ENCODE measurements at regions not wholly inside any gene's neighbourhood (a gene's known extent, or its start where the extent isn't known, plus 50 kb on each side); places are given as distances from the start of the nearest gene placed in this dataset.

DNA sequence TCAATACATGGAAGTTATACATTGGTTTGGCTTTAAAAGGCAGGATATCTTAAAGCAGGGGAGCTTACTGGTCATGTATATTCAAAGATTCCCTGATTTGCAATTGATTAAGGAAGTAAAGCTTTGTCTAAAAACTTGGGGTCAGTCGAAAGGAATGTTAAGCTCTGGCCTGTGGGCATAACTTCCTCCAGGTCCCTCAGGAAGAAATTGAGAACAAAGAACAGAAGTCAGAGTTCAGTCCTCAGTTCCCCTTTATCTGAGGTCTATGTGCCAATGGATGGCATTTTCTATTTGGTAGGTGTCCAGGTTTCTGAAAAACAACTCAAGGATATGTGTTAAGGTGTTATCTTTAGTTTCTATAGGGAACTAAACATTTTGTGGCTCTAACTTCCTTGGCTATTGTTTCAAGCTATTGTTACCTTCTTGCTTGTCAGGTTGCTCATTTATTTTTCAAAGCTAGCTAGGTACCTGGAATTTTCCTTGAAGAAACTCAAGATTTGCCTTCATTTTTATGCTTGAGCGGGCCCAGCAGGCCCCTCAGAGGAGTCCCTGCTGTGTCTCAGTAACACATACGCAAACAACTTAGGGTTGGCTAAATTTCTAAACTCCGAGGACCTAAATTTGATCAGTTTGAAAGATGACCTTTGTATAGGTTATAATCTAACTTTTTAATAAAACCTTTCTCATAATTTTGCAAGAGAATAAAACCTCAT, 135.0 kb upstream of the UBE2E2 start:
- no peak for DNase-seq (ENCODE audit: low spot score)

DNA sequence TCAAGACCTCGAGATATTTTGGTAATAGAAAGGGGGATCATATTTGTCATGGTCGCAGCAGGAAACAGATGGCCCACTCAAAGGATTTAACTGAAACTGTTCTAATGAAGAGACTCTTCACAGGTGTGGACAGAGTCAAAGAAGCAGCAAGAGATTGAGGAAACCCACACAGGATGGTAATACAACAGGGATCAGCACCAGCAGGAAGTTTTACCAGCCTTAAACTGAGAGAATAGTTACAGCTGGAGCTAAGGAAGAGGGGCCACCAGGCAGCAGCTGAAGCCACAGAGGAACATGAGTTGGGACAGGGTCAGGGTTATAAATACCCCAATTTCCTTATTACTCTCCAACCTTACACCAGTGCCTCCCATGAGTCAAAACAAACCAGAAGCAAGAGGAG, 131.8 kb upstream of the UBE2E2 start:
- DNase-seq (ENCODE audit: low spot score): no peak

DNA sequence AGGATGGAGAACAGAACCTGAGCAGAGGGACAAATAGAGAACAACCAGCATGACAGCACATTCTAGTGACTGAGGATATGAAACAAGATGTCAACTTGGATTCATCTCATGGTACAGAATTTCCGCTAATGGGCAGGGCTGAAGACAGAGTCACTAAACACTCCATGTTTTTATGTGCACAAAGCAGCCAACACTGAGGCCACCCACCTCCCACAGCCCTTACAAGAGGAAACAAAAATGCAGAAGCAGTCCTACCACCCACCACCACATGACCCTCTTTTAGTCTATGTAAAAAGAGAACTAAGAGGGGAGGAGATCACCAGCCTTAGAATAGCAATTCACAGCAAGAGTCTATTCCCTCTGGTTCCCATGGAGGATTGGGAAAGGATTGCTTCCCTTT, 131.4 kb upstream of the UBE2E2 start:
- DNase-seq (ENCODE audit: low spot score): peak; percentile 42

DNA sequence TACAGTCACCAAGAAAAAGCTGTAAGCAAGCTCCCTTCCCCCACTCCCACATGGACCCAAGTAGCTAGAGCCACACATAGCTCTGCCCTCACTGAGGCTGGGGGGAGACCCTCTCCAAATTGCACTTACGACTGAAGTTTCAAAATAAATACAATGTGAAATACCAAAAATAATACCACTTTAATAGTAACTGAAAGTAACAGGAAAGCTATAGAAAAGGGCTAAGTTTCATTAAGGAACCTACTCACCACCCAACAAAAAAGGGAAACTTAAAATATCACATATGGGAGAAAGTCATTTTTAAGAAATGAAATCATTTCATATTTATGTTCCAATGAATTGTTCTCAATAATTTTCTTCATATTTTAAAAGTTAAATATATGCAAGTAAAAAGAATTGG, 130.4 kb upstream of the UBE2E2 start:
- DNase-seq (ENCODE audit: low spot score): no peak

DNA sequence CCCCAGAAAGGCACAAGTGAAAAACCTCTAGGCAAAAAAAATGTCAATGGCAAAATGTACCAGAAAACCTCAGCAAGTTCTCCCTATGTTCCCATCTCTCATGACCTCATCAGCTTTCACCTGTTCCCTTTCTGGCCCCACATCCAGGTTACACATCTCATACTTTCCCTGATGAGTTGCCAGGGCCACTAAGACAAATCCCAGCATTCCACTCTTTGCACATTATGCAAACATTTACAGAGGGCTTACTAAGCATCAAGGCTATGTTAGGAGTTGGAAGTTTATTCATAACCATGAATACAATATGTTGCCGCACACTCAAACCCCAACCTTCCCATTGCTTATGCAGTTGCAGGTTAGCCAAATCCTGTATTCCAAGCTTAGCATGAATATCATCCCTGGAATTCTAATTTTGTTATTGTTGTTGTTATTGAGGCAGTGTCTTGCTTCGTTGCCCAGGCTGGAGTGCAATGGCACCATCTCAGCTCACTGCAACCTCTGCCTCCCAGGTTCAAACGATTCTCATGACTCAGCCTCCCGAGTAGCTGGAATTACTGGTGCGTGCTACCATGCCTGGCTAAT, 129.3 kb upstream of the UBE2E2 start:
- DNase-seq (ENCODE audit: low spot score): no peak

DNA sequence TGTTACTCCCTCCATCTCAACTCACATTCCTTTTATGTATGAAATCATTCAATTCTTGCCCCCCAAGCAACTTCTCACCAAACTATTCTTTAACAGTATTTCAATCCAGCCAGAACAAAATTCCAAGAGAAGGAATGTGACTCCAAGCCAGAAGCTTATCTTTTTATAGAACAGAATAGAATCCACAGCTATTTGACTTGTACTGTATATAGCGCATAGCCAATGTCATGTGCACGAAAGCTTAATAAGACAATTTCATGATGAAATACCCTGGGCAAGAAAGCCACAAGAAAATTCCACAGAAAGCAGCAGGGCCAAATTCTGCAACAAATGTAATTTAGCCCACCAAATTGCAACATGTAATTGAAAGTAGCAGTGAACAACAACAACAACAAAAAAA, 127.6 kb upstream of the UBE2E2 start:
- DNase-seq (ENCODE audit: low spot score): no peak

DNA sequence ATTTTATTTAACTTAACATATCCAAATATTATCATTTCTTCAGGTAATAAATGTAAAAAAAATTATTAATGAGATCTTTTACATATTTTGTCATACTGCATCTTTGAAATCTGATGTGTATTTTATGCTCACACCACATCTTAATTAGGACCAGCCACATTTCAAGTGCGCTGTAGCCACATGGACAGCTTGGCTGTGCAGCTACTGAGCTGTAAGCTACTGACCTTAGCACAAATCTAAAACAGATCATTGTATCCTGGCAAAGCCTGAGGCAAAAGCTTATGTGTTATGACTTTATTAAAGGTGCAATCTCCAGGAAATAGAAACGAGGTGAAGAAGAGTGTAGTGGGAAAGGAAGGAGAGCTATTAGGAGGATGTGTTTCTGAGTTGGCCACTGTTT, 126.7 kb upstream of the UBE2E2 start:
- no peak for DNase-seq (ENCODE audit: low spot score)

DNA sequence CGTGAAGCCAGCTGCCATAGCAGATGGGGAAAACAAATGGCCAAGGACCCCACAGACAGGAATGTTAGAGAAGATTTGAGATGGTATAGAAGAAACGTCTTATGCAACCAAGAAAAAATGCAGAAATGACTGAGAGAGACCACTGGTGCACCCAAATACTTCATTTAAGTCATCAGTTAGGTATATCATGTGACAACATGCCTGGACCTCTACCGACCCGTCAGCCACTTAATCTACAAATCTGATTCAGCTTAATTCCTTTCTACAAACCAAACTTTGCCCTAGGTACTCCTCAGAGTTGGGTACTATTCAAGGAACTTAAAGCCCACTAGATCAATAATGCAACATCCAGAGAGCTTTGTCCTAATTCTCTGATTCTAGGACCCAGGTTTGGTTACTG, 126.0 kb upstream of the UBE2E2 start:
- DNase-seq (ENCODE audit: low spot score): no peak

DNA sequence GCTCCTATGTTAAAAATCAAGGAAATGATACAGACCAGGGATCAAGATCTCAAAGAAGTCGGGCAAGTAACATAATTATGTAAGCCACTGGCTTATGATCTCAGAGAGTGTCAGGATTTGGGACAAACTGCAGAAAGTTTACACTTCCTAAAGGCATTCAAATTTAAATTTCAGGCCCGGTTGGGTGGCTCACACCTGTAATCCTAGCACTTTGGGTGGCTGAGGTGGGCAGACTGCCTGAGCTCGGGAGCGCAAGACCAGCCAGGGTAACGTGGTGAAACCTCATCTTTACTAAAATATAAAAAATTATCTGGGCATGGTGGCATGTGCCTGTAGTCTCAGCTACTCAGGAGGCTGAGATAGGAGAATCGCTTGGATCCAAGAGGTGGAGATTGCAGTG, 124.4 kb upstream of the UBE2E2 start:
- no peak for DNase-seq (ENCODE audit: low spot score)

DNA sequence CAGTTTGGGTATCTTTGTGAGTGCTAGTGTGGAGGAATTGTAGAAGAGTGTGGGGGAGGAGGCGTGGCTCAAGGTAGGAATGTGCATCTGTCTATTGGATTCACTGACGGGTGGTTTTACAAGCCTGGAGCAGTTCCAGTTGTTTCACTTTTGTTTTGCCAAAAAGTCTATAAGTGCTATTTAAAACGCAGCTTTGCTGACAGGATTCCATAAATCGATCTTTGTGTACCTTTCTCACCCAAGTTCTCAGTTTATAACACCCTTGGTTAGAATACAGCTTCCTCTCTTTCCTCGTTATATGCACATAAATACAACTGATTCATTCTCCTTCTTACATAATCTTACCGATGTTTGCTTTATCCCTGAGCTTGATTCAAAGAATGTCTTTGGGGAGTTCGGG, 123.2 kb upstream of the UBE2E2 start:
- DNase-seq (ENCODE audit: low spot score): no peak

DNA sequence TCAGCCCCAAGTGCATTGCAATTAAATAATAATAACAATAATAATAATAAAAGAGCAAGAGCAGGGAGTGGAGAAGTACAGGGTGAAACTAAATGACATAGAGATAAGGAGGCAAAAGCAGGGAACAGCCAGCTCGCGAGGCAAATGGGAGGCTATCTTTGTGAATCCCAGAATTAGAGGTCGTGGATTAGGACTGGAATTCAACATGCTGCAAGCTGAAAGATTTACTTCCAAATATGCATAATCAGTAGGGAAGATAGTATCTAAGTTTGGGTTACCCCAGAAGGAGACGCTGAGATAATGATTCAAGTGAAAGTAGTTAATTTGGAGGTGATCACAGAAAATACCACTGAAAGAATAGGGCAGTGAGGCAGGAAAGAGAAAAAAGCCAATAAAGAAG, 119.4 kb upstream of the UBE2E2 start:
- no peak for DNase-seq (ENCODE audit: low spot score)

DNA sequence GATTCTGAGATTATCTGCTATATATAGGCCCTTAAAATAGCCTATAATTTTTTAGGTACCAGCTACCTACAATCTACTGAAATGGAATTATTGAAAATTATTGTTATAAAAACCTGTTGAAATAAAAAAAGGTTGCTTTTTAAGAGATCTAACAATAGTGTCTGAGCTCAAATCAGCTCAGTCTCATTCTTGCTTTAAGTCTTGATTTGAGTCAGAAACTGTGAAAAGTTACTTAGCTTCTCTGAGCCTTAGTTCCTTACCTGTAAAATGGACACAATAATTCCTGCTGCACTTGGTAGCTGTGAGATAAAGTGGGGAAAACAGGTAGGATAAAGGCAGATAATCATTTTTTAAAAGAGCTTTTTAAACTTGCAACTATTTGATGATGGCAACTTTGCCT, 118.8 kb upstream of the UBE2E2 start:
- DNase-seq (ENCODE audit: low spot score): no peak

DNA sequence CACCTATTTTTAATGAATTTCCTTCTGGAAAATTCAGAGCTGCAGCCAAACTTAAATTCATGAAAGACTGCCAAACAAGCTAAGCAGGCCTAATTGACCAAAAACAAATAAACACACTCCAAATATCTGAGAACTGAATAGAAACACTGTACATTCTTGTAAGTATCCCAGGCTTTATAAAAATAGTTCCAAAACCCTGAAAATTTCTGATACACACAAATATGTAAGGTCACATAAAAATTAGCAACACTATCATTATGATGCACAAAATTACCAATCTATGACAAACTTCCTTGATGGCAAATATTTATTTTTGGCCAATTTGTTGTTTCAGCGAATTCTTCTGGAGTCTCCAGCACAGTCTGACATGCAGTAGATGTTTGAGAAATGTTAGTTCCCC, 117.9 kb upstream of the UBE2E2 start:
- DNase-seq (ENCODE audit: low spot score): no peak

DNA sequence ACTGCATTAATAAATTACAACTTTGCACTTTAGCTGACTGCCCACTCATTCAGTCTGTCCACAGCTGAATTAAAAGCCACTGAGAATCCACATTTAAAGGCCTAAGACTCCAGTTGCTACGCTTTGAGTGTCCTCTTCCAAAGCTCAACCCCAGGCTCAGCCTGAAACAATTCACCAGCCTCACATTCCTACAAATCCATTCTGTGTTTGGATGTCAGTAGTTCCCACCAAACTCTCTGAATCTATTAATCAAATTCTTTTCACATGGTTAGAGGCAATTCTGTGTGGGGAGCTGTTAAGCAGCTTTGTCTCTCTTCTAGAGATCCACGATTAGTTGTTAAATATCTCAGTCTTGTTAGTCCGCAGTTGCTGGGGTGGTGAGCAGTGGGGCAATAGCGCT, 116.8 kb upstream of the UBE2E2 start:
- DNase-seq (ENCODE audit: low spot score): no peak

DNA sequence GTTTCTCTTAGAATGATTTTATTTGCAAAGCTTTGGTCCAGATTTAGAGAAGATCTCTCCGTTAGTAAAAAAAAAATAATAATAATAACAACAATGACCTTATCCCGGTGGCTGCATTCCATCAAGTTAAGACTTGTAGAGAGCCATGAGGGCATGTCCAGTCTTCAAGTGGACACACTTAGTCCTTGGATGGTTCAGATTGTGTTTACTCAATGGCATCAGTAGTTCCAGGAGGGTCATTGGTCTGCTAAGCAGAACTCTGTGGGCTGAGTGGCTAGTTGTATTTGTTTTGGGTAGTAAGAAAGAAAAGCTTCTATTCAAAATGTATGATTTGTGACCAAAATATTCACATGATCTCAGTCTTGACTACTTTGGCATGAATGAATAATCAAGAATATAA, 116.3 kb upstream of the UBE2E2 start:
- DNase-seq (ENCODE audit: low spot score): no peak

DNA sequence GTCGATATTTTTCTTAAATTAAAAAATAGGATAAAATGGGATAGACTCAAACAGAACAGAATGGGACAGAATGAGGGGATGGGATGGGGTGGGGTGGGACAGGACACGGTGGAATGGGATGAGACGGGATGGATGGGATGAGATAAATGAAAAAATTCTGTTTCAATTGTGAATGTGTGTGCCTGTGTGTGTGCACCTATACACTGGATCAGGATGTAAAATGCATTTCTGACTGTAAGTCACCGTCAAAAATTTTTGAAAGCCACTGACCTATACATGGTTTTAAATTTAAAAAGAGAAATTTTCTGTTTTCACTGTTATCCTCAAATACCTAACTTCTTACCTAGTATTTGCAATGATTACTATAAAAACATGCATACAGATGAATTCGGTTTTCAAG, 108.7 kb upstream of the UBE2E2 start:
- no peak for DNase-seq (ENCODE audit: low spot score)

DNA sequence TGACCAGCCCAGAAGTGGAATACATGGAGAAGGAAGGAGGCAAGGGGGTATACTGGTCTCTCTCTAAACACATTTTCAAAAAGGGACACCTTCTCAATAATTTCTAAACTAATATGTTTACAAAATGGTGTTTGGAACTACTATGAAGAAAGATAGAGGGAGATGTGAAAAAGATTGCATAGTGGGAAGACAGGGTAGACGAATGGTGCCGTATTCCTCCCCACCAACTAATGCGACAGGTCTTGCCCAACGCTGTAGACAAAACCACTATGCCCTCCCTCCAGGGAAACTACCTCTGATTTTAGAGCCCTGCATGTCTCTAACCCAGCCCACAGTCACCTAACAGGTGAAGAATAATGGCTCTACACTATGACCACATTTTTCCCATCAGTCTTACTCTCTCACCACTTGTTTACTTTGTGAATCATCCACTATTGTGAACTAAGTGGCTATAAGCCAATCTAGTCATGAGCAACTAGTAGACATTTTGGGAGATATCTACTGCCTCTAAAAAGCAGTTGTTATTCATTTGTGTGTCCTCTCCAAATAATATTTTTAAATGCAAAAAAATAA, 108.2 kb upstream of the UBE2E2 start:
- no peak for DNase-seq (ENCODE audit: low spot score)

DNA sequence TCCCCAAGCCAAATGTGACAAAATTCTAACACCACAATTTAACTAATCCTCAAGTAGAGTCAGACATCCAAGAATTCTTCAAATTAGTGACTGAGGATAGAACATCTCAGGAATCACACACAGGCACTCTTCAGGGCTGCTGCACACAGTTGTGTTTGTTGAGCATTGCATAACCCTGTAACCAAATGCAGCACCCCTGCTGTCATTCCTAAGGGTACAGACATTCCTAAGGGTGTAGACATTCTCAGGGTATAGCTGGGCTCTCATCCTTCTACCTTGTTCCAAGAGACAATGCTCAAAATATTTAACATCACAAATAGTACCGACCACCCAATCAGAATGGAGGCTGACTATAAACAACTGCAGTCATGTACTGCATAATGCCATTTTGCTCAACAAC, 107.1 kb upstream of the UBE2E2 start:
- DNase-seq (ENCODE audit: low spot score): no peak

DNA sequence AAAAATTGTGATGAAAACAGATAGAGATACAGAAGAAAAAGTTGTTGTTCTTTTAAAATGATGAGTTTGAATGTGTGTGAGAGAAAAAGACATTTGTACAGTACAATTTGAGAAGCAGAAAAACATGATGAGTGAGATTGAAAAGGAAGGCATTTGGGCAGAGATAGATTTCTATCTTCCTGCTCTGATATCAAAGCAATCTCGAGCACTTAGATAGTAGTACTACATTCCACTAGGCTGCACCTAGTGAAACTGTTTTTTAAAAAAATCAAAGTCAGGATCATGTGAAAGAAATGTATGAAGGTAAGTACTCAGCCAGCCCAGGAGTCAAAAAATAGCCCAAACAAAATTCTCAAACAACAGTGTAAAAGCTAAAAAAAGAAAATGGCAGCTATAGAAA, 104.1 kb upstream of the UBE2E2 start:
- DNase-seq (ENCODE audit: low spot score): no peak

DNA sequence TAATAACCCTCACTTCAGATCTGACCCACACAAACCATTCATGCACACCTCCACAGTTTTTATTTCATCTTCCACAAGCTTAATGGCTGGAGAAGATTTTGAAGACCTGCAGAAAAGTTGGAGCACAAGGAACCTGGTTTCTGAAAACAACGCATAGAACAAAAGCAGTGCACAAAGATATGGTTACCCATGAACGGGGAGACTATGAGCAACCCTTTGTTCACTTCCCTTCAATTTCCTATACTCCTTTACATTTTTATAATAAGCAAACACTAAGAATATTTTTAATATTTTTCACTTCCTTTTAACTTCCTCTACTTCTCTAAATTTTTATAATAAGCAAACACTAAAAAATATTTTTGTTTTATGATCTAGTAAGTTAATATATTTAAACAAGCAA, 103.5 kb upstream of the UBE2E2 start:
- DNase-seq (ENCODE audit: low spot score): no peak

DNA sequence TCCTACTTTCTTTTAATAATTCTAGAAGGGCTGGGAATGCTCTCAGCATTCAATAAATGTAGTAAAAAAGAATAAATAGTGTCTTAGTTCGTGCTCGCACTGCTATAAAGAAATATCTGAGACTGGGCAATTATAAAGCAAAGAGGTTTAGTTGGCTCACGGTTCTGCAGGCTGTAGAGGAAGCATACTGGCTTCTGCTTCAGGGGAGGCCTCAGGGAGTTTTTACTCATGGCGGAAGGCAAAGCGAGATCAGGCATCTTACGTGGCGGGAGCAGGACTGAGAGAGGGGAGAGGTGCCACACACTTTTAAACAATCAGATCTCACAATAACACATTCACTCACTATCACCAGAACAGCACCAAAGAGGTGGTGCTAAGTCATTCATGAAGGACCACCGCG, 103.0 kb upstream of the UBE2E2 start:
- DNase-seq (ENCODE audit: low spot score): no peak

DNA sequence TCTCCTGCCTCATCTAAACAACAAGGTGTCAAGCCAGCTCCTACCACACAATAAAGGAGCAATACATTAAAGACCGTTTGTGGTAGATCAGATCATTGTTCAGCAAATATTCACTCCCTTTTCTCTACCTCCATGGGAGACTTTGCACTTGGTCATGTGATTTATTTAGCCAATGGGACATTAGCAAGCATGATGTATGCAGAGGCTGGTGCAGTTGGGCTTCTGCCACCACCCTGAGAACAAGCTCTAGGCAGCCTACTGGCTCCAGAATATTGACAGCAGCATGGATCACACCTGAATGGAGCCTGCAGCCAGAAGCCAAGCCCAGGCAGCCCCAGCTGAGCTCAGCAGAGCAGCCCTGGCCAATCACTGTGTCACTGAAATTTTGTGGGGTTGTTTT, 99.4 kb upstream of the UBE2E2 start:
- no peak for DNase-seq (ENCODE audit: low spot score)

DNA sequence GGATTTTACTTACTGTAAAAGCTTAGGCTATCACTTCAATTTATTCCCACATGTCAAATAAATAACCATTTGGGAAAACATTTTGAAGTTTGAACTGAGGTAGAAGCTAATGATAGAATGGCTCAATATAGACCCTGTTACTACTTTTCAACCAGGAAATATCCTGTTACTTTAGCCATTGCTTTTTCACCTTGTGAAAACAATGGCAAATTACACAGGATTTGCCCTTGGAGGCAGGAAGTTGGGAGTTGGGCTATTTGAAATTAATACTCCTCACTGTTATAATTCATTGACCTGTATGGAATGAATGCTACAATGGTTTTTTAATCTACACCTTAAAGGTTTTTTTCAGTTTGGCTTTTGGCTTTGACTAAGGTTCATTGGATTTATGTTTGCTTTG, 98.1 kb upstream of the UBE2E2 start:
- no peak for DNase-seq (ENCODE audit: low spot score)

DNA sequence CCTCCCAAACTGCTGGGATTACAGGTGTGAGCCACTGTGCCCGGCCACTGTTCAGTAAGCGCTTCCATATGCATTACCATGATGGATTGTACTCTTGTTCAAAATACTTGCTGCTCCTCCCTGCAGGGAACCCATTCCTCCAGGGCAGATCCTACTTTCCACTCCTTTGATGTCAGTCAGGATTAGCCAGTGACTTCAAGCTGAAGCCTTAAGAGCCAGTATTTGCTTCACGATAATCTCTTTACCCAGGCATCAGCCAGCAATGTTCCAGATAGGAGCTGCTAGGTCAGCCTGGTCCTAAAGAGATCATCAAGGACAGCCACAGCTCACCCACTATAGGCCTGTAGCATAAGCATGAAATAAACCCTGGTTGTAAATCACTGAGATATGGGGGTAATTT, 96.5 kb upstream of the UBE2E2 start:
- DNase-seq (ENCODE audit: low spot score): no peak
